ENCODE measurements at regions not wholly inside any gene's neighbourhood (a gene's known extent, or its start where the extent isn't known, plus 50 kb on each side); places are given as distances from the start of the nearest gene placed in this dataset.
A peak's percentile ranks its signal among the peaks of the same experiment; 100 is the strongest.

- TF ChIP-seq ZFP30 (CRISPR knock-in tag; IDR thresholded peaks at IDR 0.05) (no peak), CSDC2 (CRISPR knock-in tag; IDR thresholded peaks at IDR 0.05) (no peak), TOX (CRISPR knock-in tag; IDR thresholded peaks at IDR 0.05; ENCODE audit: borderline replicate concordance) (no peak), PATZ1 (CRISPR knock-in tag; IDR thresholded peaks at IDR 0.05; ENCODE audit: borderline replicate concordance) (no peak), ISL1 (CRISPR knock-in tag; IDR thresholded peaks at IDR 0.05) (no peak), TCF4 (CRISPR knock-in tag; IDR thresholded peaks at IDR 0.05; ENCODE audit: borderline replicate concordance) (no peak)
- peak; percentile 70 for ATAC-seq
Measured at GRCh38 chr2:147030966-147031720, 813.7 kb upstream of the ACVR2A start.

- ATAC-seq: no peak
- TF ChIP-seq SNAI2 (CRISPR knock-in tag; IDR thresholded peaks at IDR 0.05) (no peak), PATZ1 (CRISPR knock-in tag; IDR thresholded peaks at IDR 0.05; ENCODE audit: borderline replicate concordance) (no peak), BACH2 (CRISPR knock-in tag; IDR thresholded peaks at IDR 0.05; ENCODE audit: borderline replicate concordance) (no peak), ZNF8 (CRISPR knock-in tag; IDR thresholded peaks at IDR 0.05) (no peak), POU6F1 (CRISPR knock-in tag; IDR thresholded peaks at IDR 0.05; ENCODE audit: borderline replicate concordance, low read depth) (no peak), TOX (CRISPR knock-in tag; IDR thresholded peaks at IDR 0.05; ENCODE audit: borderline replicate concordance) (no peak), ISL1 (CRISPR knock-in tag; IDR thresholded peaks at IDR 0.05) (no peak), PPARA (CRISPR knock-in tag; IDR thresholded peaks at IDR 0.05; ENCODE audit: borderline replicate concordance) (no peak), GLIS3 (CRISPR knock-in tag; IDR thresholded peaks at IDR 0.05) (no peak), CSRNP3 (CRISPR knock-in tag; IDR thresholded peaks at IDR 0.05) (no peak), ZFP30 (CRISPR knock-in tag; IDR thresholded peaks at IDR 0.05) (no peak), ZNF70 (CRISPR knock-in tag; IDR thresholded peaks at IDR 0.05) (no peak), OSR1 (CRISPR knock-in tag; IDR thresholded peaks at IDR 0.05) (no peak), CSDC2 (CRISPR knock-in tag; IDR thresholded peaks at IDR 0.05) (no peak), CREB5 (CRISPR knock-in tag; IDR thresholded peaks at IDR 0.05; ENCODE audit: low read depth) (no peak), ZFP3 (CRISPR knock-in tag; IDR thresholded peaks at IDR 0.05) (no peak)
Measured at GRCh38 chr2:147027436-147027835, 817.4 kb upstream of the ACVR2A start.

GRCh38 chr2:147026664-147027295 is 818.0 kb upstream of the ACVR2A start:
- no peak for TF ChIP-seq CSRNP3 (CRISPR knock-in tag; IDR thresholded peaks at IDR 0.05)
- no peak for TF ChIP-seq ZNF70 (CRISPR knock-in tag; IDR thresholded peaks at IDR 0.05)
- TF ChIP-seq ZNF565 (CRISPR knock-in tag; conservative IDR thresholded peaks at IDR 0.05; ENCODE audit: low read depth): no peak
- TF ChIP-seq ISL1 (CRISPR knock-in tag; IDR thresholded peaks at IDR 0.05): no peak
- no peak for TF ChIP-seq GLIS3 (CRISPR knock-in tag; IDR thresholded peaks at IDR 0.05)
- TF ChIP-seq POU6F1 (CRISPR knock-in tag; IDR thresholded peaks at IDR 0.05; ENCODE audit: borderline replicate concordance, low read depth): no peak
- TF ChIP-seq ESRRG (CRISPR knock-in tag; IDR thresholded peaks at IDR 0.05): no peak
- no peak for TF ChIP-seq OSR1 (CRISPR knock-in tag; IDR thresholded peaks at IDR 0.05)
- TF ChIP-seq TOX (CRISPR knock-in tag; IDR thresholded peaks at IDR 0.05; ENCODE audit: borderline replicate concordance): no peak
- no peak for TF ChIP-seq PATZ1 (CRISPR knock-in tag; IDR thresholded peaks at IDR 0.05; ENCODE audit: borderline replicate concordance)
- no peak for TF ChIP-seq CREB5 (CRISPR knock-in tag; IDR thresholded peaks at IDR 0.05; ENCODE audit: low read depth)
- ATAC-seq: peak; percentile 81
